Bronchial epithelial cell (primary cell): ENCODE measurements at regions not wholly inside any gene's neighbourhood (a gene's known extent, or its start where the extent isn't known, plus 50 kb on each side); places are given as distances from the start of the nearest gene placed in this dataset.

Experiments used
- DNase-seq: peaks from one replicate; pipeline ENCODE4 v3.0.0-alpha.2; 2010; ENCODE audit warnings: low read depth
- FAIRE-seq: peaks from 2 replicates; lab custom pipeline; 2011; peaks lifted over from hg19 to GRCh38; lab: Jason Lieb, UNC
- H3K27me3 ChIP-seq: 2 replicates; pipeline ENCODE4 v1.5.1; 2011; ENCODE audit warnings: low read length; ENCODE audit not compliant: control insufficient read depth, insufficient read depth
- H3K36me3 ChIP-seq: 2 replicates; pipeline ENCODE4 v1.5.1; 2011; ENCODE audit warnings: low read length; ENCODE audit not compliant: control insufficient read depth, insufficient read depth
- H3K4me3 ChIP-seq: 2 replicates; pipeline ENCODE4 v1.5.1; 2011; ENCODE audit warnings: mild to moderate bottlenecking, low read depth, low read length, control low read depth
- TF ChIP-seq, protein P1 (sequence below): IDR thresholded peaks from 2 replicates; pipeline ENCODE4 v1.5.1; 2011; ENCODE audit warnings: mild to moderate bottlenecking, moderate library complexity, low read length, control low read depth, inconsistent platforms; ENCODE audit not compliant: insufficient read depth, severe bottlenecking

DNA sequence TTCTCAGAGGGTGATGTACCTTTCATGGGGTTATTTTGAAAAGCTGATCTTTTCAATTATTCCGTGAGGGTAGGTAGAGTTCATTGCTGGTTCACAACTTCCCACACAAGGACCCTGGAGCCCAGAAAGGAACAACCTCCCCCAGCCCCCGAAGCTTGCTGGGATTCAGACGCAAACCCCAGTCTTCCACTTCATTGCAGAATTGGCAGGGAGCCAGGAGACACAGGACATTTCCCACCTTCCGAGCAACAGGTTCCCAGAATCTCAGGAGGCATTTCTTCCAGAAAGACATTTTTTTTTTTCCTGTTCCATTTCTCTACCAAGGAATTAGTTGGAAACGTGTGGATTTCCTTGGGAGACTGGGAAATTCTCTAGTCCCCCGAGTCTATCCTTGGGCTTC lies 106.1 kb downstream of the GP2 start:
- Histone ChIP-seq H3K27me3 (no peaks in the 10 kb centered on the region), H3K36me3 (no peaks in the 10 kb centered on the region), H3K4me3 (no peak overlapping the region)
- TF ChIP-seq, protein P1, sequence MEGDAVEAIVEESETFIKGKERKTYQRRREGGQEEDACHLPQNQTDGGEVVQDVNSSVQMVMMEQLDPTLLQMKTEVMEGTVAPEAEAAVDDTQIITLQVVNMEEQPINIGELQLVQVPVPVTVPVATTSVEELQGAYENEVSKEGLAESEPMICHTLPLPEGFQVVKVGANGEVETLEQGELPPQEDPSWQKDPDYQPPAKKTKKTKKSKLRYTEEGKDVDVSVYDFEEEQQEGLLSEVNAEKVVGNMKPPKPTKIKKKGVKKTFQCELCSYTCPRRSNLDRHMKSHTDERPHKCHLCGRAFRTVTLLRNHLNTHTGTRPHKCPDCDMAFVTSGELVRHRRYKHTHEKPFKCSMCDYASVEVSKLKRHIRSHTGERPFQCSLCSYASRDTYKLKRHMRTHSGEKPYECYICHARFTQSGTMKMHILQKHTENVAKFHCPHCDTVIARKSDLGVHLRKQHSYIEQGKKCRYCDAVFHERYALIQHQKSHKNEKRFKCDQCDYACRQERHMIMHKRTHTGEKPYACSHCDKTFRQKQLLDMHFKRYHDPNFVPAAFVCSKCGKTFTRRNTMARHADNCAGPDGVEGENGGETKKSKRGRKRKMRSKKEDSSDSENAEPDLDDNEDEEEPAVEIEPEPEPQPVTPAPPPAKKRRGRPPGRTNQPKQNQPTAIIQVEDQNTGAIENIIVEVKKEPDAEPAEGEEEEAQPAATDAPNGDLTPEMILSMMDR: no peak
- FAIRE-seq: no peak
- no peak for DNase-seq

DNA sequence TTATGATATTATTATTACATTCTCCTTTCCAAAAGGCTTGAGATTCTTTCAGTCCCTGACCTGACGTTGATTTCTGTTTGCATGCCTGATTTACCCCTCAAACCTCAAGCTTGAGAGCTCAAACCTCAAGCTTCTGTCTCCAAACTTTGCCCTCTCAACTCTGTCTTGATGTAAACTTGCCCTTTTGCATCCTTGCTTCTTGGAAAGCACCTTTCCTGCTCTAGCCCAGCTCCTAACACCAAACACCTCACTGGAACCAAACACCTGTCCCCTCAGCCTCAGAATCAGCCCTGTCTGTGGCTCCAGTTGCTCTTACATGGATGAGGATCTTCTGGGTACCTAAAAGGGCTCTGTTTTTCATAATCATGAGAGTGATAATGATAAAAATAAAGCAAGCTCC lies 109.2 kb downstream of the GP2 start:
- TF ChIP-seq, protein P1: no peak
- Histone ChIP-seq H3K27me3 (no peaks in the 10 kb centered on the region), H3K4me3 (no peak overlapping the region), H3K36me3 (no peaks in the 10 kb centered on the region)
- DNase-seq: no peak
- no peak for FAIRE-seq

DNA sequence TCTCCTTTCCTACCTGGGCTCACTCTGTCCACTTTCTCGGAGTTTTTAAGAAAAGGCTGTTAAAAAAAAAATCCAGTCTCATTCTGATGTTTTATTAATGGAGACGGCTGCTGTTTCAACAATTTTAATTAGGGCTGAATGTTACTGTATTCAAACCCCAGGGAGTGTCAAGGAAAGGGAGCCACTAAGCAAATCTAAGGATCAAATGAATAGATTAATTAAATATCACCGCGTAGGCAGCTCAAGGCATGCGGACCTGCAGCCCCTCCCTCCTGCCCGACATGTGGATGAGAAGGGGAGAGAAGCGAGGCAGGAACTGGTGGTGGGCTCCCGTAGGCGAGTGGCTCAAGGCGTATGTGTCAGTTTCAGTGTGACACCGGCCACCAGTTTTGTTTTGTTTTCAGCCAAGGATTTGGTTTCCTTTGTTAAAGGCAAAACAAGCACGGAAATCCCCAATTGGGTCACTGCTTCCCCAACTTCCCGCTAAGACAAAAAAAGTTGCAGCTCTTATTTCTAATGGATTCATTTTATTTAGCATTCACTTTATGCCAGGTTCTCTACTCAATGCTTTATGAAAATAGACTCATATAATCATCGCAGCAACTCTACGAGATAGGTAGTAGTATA lies 110.6 kb downstream of the GP2 start:
- Histone ChIP-seq H3K27me3 (no peaks in the 10 kb centered on the region), H3K36me3 (no peaks in the 10 kb centered on the region), H3K4me3 (no peak overlapping the region)
- no peak for FAIRE-seq
- no peak for DNase-seq
- TF ChIP-seq, protein P1: no peak

DNA sequence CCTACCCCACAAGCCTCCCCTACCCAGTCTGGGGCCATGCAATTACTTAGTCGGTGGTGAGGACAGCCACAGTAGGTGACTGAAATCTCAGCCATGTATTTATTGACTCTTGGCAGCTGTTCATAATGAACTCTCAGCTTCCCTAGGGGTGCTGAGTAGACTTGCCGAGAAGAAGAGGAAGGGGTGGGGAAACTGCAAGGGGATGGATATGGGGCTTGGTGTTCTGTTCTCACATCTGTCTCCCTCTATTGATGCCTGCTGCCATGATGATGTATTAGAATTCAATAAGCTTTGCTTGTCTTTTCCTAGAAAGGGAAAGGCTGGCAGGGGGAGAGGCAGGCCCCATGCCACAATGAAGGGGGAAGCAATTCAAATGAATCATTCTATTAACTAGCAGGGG lies 112.9 kb downstream of the GP2 start:
- Histone ChIP-seq H3K36me3 (no peaks in the 10 kb centered on the region), H3K27me3 (no peaks in the 10 kb centered on the region), H3K4me3 (no peak overlapping the region)
- FAIRE-seq (no peak), DNase-seq (no peak)
- TF ChIP-seq, protein P1: no peak

DNA sequence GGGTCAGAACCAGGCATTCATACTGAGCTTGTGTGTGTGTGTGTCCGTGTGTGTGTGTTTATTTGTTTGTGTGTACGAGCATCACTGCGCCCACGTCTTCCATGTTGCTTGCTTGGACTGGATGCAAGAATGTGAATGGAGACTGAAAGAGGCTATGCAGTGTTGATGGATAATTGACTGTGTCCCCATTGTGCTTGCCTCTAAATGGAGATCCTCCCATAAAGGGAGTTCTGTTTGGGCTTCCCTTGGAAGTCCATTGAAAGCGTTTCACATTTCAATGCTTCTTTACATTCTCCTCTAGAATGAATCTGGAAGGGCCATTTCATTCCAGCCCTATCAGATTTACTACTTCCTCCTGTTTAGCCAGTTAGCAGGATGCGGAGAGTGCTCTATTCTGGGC lies 124.0 kb downstream of the GP2 start:
- Histone ChIP-seq H3K36me3 (no peaks in the 10 kb centered on the region), H3K27me3 (no peaks in the 10 kb centered on the region), H3K4me3 (no peak overlapping the region)
- DNase-seq (no peak), FAIRE-seq (no peak)
- TF ChIP-seq, protein P1: no peak

DNA sequence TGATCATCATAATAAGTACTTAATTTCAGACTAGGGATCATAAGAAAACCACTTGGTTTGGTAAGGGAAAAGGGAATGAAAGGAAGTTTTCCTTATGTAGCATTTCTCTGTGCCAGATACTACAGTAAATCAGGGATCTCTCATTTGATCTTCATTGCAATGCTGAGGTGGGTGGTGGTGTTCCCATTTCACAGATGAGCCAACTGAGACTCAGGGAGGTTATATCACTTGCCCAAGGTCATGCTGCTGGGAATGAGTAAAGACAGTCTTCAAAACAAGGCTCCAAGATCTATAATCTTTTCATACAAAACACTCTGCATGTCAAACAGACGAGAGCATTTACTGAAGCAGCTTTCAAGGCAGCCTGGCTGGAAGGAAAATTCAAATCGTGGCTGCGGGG lies 124.6 kb downstream of the GP2 start:
- TF ChIP-seq, protein P1: no peak
- no peaks in the 10 kb centered on the region for H3K27me3 ChIP-seq
- H3K36me3 ChIP-seq: no peaks in the 10 kb centered on the region
- no peak overlapping the region for H3K4me3 ChIP-seq
- DNase-seq (no peak), FAIRE-seq (no peak)
